ENCODE measurements at regions not wholly inside any gene's neighbourhood (a gene's known extent, or its start where the extent isn't known, plus 50 kb on each side); places are given as distances from the start of the nearest gene placed in this dataset.

DNA sequence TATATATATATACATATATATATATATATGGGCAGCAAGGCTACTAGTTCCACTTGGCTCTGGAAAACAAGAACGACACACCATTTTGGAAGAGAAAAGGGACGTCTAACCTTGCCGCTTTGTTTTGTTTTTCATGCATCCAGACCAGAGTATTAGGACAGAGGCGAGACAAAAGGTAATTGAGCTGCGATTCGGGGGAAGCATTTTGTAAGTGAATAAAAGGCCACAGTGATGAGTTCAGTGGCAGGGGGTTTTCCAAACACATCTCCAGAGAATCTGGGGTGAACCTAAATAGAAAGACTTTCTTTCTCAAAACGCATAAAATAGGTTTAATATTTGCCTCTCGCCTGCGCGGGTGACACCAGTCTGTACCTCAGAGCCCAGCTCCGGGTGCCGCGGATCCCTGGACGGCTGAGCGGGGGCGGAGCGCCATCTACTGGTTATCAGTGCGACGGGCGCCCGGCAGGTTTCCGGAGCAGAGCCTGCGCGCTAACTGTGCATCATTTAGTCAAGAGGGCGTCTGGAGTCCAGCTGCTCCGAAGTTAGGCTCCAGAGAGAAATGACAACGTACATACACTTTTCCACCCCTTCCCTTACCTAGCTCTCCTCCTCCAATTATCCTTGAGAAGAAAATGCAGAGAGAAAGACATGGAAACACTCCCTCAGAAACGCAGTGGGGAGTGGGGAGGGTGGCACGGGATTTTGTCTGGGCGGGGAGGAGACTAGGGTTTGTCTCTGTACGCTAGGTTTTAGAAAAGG, 262.3 kb downstream of the TBC1D4 start:
- TF ChIP-seq CTCF (IDR thresholded peaks at IDR 0.05) (peak; percentile 92), TCF7L2 (IDR thresholded peaks at IDR 0.05; ENCODE audit: low read depth, low read length) (no peak), REST (IDR thresholded peaks at IDR 0.05; ENCODE audit: insufficient read depth in 1 of 2, low read depth in 2 of 2, low read length in 1 of 2) (no peak), POLR2AphosphoS5 (IDR thresholded peaks at IDR 0.05; ENCODE audit: low read depth, low read length) (no peak), SIN3A (IDR thresholded peaks at IDR 0.05; ENCODE audit: borderline replicate concordance, insufficient read depth, low read depth, low read length) (no peak)

Data from Panc1 (cell line).